MCF 10A (cell line): ENCODE measurements at regions not wholly inside any gene's neighbourhood (a gene's known extent, or its start where the extent isn't known, plus 50 kb on each side); places are given as distances from the start of the nearest gene placed in this dataset.

Source experiments
- BruUV-seq: library from RNA; stranded (reverse); fragments of 400-500 nt; replicated peaks from 2 replicates; lab custom pipeline; 2021; lab: Mats Ljungman, UMichigan
- CTCF ChIA-PET: fragments of 300-600 bp; sonication (Branson Sonifier 250); formaldehyde crosslinking; extraction: SDS; loops from one replicate; lab custom pipeline; 2021; ENCODE audit warnings: antibody characterized with exemption, inconsistent platforms; lab: Yijun Ruan, JAX
- POLR2A ChIA-PET: fragments of 300-600, 350-650 bp; sonication (Branson Sonifier 250); formaldehyde crosslinking; extraction: SDS; loops from one replicate; lab custom pipeline; 2020; ENCODE audit warnings: antibody characterized with exemption, inconsistent platforms; lab: Yijun Ruan, JAX
- DNase-seq: peaks from one replicate; pipeline ENCODE4 v3.0.0-alpha.2; 2018; ENCODE audit not compliant: unreplicated experiment
- H3K27ac Mint-ChIP-seq: one replicate; pipeline ENCODE4 v1.8.0; 2022; ENCODE audit warnings: mild to moderate bottlenecking, low read depth, mixed read lengths; ENCODE audit not compliant: unreplicated experiment
- H3K27me3 Mint-ChIP-seq: one replicate; pipeline ENCODE4 v1.8.0; 2022; ENCODE audit warnings: mixed read lengths; ENCODE audit not compliant: insufficient read depth, unreplicated experiment
- H3K36me3 Mint-ChIP-seq: one replicate; pipeline ENCODE4 v1.8.0; 2022; ENCODE audit warnings: mild to moderate bottlenecking, moderate library complexity, mixed read lengths; ENCODE audit not compliant: insufficient read depth, unreplicated experiment
- H3K4me1 Mint-ChIP-seq: one replicate; pipeline ENCODE4 v1.8.0; 2022; ENCODE audit warnings: mixed read lengths; ENCODE audit not compliant: insufficient read depth, unreplicated experiment
- H3K4me3 Mint-ChIP-seq: one replicate; pipeline ENCODE4 v1.8.0; 2022; ENCODE audit warnings: mild to moderate bottlenecking, moderate library complexity, mixed read lengths; ENCODE audit not compliant: unreplicated experiment
- H3K9me3 Mint-ChIP-seq: one replicate; pipeline ENCODE4 v1.8.0; 2022; ENCODE audit warnings: mixed read lengths; ENCODE audit not compliant: unreplicated experiment
- CTCF ChIP-seq: fragments of 200-600 bp; IDR thresholded peaks from one replicate; pipeline ENCODE4 v1.8.0; 2022; ENCODE audit warnings: antibody characterized with exemption, mild to moderate bottlenecking; ENCODE audit not compliant: unreplicated experiment
- intact Hi-C: fragments of 100-400 bp; cut with micrococcal nuclease; formaldehyde crosslinking; loops from 2 replicates; pipeline ENCODE4 v1.14.1; 2022

GRCh38 chr2:236434593-236434992 is 135.0 kb upstream of the ACKR3 start:
- POLR2A ChIA-PET = interaction anchor here (0.7 kb wide), 1 partner anchor 1705 kb away, joined by 3 read pairs; no protein-coding TSS in a partner anchor
- intact Hi-C loops = no loop called here

GRCh38 chr2:236440110-236440881 is 129.3 kb upstream of the ACKR3 start:
- Mint-ChIP-seq H3K4me3 (no peak overlapping the region), H3K36me3 (no peaks in the 10 kb centered on the region), H3K9me3 (no peaks in the 10 kb centered on the region), H3K27ac (no peak overlapping the region), H3K4me1 (no peaks in the 10 kb centered on the region), H3K27me3 (peaks cover 60% of the 10 kb centered on the region)
- no peak for DNase-seq
- ChIA-PET CTCF (interaction anchor here (1.0 kb wide), 1 partner anchor 19 kb away, joined by 3 read pairs; no protein-coding TSS in a partner anchor), POLR2A (interaction anchor here (1.0 kb wide), 1 partner anchor 60 kb away, joined by 3 read pairs; no protein-coding TSS in a partner anchor)
- intact Hi-C loops = no loop called here
- TF ChIP-seq CTCF = no peak
- no TSS peak for BruUV-seq

More at GRCh38 chr2:236434593-236434992, 135.0 kb upstream of the ACKR3 start:
- H3K4me1 Mint-ChIP-seq = no peaks in the 10 kb centered on the region
- peaks cover 54% of the 10 kb centered on the region for H3K27me3 Mint-ChIP-seq
- CTCF ChIA-PET = interaction anchor here (0.5 kb wide), 1 partner anchor 1067 kb away, joined by 3 read pairs; no protein-coding TSS in a partner anchor
- TF ChIP-seq CTCF = no peak
- BruUV-seq = no TSS peak
- H3K27ac Mint-ChIP-seq = no peak overlapping the region
- H3K4me3 Mint-ChIP-seq = no peak overlapping the region
- H3K9me3 Mint-ChIP-seq = no peaks in the 10 kb centered on the region
- DNase-seq = no peak
- H3K36me3 Mint-ChIP-seq = peaks cover 1% of the 10 kb centered on the region

- no TSS peak for BruUV-seq
- H3K9me3 Mint-ChIP-seq = no peaks in the 10 kb centered on the region
- POLR2A ChIA-PET = no interaction called here
- no peaks in the 10 kb centered on the region for H3K36me3 Mint-ChIP-seq
- H3K4me1 Mint-ChIP-seq = peaks cover 2% of the 10 kb centered on the region
- intact Hi-C loops = no loop called here
- no peak overlapping the region for H3K27ac Mint-ChIP-seq
- peaks cover 52% of the 10 kb centered on the region for H3K27me3 Mint-ChIP-seq
- DNase-seq = no peak
- no peak overlapping the region for H3K4me3 Mint-ChIP-seq
- TF ChIP-seq CTCF = no peak
- CTCF ChIA-PET = interaction anchor here (0.9 kb wide), 1 partner anchor 583 kb away, joined by 4 read pairs; no protein-coding TSS in a partner anchor
These were observed 125.4 kb upstream of the ACKR3 start for GRCh38 chr2:236444187-236444586.

- CTCF ChIA-PET = no interaction called here
- POLR2A ChIA-PET = no interaction called here
- H3K27ac Mint-ChIP-seq = no peak overlapping the region
- no peak for DNase-seq
- H3K27me3 Mint-ChIP-seq = peaks cover 37% of the 10 kb centered on the region
- intact Hi-C loops = no loop called here
- no peaks in the 10 kb centered on the region for H3K36me3 Mint-ChIP-seq
- peaks cover 8% of the 10 kb centered on the region for H3K4me1 Mint-ChIP-seq
- no peaks in the 10 kb centered on the region for H3K9me3 Mint-ChIP-seq
- TF ChIP-seq CTCF = no peak
- no peak overlapping the region for H3K4me3 Mint-ChIP-seq
- BruUV-seq = no TSS peak
These were observed 123.9 kb upstream of the ACKR3 start for GRCh38 chr2:236445678-236446077.
